RKO (cell line): ENCODE measurements at regions not wholly inside any gene's neighbourhood (a gene's known extent, or its start where the extent isn't known, plus 50 kb on each side); places are given as distances from the start of the nearest gene placed in this dataset.
"Not testable (repeated sequence)": the region's sequence is repeated elsewhere in the genome, so short reads cannot be mapped to it uniquely, and the experiment has no call there.

Experiments
- DNase-seq: peaks from one replicate; pipeline ENCODE4 v3.0.0-alpha.2; 2016; ENCODE audit warnings: low spot score

DNA sequence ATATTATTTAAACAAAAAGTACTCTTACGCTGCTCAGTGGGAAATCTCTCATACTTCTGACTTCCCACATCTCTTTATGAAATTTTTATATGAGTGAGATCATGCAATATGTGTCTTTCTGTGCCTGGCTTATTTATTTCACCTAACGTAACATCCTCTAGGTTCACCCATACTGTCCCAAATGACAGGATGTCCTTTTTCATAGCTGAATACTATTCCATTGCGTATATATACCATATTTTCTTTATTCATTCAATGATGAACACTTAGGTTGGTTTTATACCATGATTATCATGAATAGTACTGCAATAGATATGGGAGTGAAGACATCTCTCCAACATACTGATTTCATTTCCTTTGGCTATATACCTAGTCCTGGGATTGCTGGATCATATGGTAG, 57.8 kb upstream of the TPP2 start:
- no peak for DNase-seq

DNA sequence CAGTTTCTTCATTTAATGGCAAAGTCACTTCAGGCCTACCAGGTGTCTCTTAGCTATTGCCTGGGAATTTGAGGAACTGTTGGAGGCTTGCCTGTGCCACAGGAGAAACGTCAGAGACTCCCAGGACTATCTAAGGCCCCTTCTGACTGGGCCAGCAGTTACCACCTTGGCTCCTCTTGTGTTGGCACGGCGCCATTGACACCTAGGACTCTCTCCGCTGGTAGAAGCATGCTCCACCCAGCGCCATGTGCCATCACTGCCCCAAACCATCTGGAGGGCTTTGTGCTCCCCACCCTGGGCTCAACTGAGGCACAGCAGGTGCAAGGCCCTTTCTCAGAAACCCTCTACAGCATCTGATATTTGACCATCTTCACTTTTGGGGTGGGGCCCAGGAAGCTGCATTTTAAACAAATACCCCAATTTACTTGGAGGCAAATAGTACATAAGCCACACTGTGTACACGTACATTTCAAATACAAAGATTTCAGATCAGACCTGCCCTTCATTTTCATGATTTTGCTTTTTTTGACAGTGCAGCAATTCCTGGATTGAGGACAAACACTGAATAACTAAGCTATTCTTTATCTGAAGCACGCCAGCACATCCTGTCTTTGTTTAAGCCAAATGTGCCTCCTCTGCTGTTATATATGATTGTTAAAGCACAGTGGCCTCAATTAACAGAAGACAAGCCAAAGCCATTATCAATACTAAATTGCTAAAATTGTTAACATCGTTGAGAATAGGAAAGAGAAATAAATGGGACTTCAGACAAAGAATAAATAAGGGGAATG, 59.9 kb upstream of the TPP2 start:
- no peak for DNase-seq

DNA sequence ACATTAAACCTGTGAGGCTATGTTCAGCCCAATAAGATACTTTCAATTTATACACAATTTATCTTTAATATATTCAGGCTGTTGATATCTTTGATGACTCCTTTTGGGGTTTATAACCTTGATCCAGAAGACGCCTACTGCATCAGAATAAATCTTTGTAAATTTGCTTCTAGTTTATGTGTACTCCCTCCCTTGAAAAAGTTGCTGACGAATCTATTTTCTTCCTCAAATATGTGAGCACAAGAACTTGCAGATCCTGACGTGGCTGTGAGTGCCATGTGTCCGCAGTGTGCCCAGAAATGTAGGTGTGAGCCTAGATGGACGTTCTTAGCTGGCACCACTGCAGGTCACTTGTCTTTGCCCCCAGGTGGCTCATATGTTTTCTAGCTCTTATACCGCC, 60.6 kb upstream of the TPP2 start:
- DNase-seq, result no peak

- no peak for DNase-seq
These were observed 66.0 kb upstream of the TPP2 start for GRCh38 chr13:102530751-102531150.

DNA sequence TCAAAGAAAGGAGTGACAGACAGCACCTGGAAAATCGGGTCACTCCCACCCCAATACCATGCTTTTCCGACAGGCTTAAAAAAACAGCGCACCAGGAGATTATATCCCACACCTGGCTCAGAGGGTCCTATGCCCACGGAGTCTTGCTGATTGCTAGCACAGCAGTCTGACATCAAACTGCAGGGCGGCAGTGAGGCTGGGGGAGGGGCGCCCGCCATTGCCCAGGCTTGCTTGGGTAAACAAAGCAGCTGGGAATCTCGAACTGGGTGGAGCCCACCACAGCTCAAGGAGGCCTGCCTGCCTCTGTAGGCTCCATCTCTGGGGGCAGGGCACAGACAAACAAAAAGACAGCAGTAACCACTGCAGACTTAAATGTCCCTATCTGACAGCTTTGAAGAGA, 74.5 kb upstream of the TPP2 start:
- not testable (repeated sequence) for DNase-seq

DNA sequence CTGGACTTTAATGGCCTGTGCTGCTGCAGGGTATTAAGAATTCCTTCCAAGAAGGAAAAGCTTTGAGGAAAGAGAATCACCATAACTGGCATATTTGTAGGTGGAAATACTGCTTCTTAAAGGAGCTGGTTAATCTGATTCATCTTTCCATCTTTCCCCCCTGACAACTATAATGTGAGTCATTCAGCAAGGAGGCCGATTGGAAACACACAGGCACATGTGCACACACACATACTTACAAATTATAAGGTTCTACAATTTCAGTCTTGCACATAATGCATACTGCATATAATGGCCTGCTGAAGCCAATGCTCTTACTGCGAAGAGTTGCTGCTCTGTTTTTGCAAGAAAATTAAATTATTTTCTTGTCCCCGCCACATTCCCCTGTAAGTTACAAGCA, 78.8 kb upstream of the TPP2 start:
- DNase-seq, result peak; percentile 24

DNA sequence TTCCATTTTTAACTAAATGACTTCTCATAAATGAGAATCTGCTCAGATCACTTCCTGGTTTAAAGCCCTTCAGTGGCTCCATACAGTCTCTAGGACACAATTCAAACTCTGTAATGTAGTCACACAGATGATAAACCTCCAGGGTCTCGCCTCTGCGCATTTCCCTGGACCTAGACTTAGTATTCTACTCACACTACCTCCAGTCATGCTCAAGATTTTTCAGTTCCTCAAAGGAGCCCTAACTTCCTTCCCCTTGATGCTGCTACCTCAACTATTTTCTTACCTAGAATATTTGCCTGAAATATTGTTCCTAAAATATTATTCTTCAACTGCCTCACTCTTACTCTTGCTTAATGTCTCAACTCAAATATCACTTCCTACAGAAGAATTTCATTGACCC, 86.7 kb upstream of the TPP2 start:
- no peak for DNase-seq

DNA sequence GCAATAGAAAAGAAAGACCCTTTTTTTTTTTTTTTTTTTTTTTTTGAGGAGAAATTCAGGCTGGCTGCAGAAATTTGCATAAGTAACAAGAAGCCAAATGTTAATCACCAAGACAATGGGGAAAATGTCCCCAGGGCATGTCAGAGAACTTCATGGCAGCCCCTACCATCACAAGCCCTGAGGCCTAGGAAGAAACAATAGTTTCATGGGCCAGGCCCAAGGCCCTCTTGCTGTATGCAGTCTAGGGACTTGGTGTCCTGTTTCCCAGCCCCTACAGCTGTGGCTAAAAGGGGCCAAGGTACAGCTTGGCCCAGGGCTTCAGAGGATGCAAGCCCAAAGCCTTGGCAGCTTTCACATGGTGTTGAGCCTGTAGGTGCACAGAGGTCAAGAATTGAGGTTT, 88.4 kb upstream of the TPP2 start:
- DNase-seq, result no peak

GRCh38 chr13:102504002-102504401, 92.8 kb upstream of the TPP2 start:
- DNase-seq, result no peak

DNA sequence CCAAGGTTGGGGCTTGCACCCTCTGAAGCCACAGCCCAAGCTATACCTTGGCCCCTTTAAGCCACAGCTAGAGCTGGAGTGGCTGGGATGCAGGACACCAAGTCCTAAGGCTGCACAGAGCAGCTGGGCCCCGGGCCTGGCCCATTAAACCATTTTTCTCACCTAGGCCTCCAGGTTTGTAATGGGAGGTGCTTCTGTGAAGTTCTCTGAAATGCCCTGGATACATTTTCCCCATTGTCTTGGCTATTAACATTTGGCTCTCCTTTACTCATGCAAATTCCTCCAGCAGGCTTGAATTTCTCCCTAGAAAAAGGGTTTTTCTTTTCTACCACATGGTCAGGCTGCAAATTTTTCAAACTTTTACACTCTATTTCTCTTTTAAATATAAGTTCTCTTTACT, 93.8 kb upstream of the FGF14 start:
- no peak for DNase-seq

DNA sequence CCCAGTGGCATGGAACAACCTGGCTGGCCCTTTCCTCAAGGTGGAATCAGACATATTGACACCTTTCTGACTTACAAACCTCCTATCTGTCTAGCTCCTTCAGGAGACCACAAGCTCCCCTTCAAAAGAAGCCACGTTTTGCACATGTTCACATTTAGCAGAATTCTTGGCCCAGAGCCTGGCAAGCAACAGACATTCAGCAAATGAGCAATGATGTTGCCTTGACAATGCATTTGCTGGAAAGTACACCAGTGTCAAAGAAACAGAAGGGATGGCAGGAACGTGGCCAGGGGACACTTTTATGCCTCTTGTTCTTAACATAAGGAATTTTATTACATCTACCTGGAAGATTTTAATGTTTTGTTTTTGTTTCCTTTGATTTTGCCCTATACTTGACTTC, 85.5 kb upstream of the FGF14 start:
- DNase-seq, result no peak

- DNase-seq, result peak; percentile 47
These were observed 82.5 kb upstream of the FGF14 start for GRCh38 chr13:102484329-102484728.

GRCh38 chr13:102472650-102473049, 70.8 kb upstream of the FGF14 start:
- no peak for DNase-seq

- no peak for DNase-seq
These were observed 68.6 kb upstream of the FGF14 start for GRCh38 chr13:102470283-102470917.

- DNase-seq, result no peak
These were observed 64.9 kb upstream of the FGF14 start for GRCh38 chr13:102466610-102467190.

DNA sequence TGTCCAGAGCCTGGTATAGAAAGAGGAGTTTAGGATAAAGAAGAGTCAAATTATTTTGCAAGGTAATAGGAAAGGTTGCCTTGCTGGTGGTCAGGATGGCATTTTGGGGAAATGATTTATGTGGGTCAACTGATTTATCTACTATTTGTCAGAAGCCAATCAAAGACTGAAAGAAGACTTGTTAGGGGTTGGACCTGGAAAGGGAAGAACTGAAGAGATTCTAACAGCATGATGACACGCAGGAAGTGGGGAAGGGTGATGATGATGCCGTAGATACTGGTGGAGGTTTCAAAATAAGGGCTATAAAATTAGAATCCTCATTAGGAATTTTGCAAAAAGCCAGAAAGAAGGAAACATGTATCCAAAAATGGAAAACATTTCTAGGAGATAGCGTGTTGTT, 60.7 kb upstream of the FGF14 start:
- DNase-seq, result no peak

GRCh38 chr13:102461302-102461701, 59.5 kb upstream of the FGF14 start:
- no peak for DNase-seq

DNA sequence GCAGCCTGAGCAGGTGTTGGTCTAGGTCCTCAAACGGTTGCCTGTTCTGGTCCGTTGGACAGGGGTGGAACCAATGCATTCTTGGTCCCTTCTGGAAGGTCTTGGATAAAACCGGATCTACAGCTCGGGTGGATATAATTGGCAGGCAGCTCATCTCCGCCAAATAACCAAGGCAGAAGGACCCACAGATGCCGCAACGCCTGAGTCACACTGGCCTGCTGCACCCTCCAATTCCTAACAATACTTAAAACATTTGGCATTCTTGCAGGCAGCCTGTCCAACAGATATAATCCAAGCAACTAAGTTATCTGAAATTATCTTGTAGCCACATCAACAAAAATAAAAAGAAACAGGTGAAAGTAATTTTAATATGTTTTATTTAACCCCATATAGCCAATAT, 59.0 kb upstream of the FGF14 start:
- DNase-seq, result no peak

DNA sequence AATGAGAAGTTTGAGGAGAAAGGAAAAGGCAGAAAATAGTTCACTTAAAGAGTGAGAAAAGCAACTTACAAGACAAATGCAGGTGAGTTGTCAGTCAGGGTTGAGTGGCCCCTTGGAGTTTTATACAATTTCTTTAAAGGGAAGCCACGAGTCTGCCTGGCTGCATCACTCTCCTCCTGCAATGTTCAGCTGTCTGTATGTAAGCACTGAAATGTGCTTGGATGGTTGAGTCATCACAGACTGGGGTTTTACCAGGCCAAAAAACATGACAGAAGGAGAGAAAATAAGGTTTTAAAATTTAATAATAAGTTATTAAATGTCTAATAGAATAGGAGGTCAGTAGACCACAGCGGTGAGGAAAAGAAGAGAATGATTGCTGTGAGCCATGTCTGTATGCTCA, 51.0 kb upstream of the FGF14 start:
- DNase-seq, result no peak
